Embryonic facial prominence (tissue), 1 donor: ENCODE measurements at regions not wholly inside any gene's neighbourhood (a gene's known extent, or its start where the extent isn't known, plus 50 kb on each side); places are given as distances from the start of the nearest gene placed in this dataset.
A peak's percentile ranks its signal among the peaks of the same experiment; 100 is the strongest.

Experiments
- DNase-seq: peaks from one replicate; pipeline ENCODE4 v3.0.0-alpha.2; 2016; ENCODE audit errors: extremely low spot score

- DNase-seq = no peak
Observed at GRCh38 chr2:144847347-144848080, 327.6 kb upstream of the ZEB2 start.

GRCh38 chr2:144836635-144837350 lies 316.9 kb upstream of the ZEB2 start:
- DNase-seq = no peak

- DNase-seq = no peak
Observed at GRCh38 chr2:144835634-144836350, 315.9 kb upstream of the ZEB2 start.

GRCh38 chr2:144834998-144835633 lies 315.2 kb upstream of the ZEB2 start:
- DNase-seq = peak; percentile 40

GRCh38 chr2:144834363-144834762 lies 314.4 kb upstream of the ZEB2 start:
- no peak for DNase-seq

GRCh38 chr2:144833075-144833637 lies 313.2 kb upstream of the ZEB2 start:
- DNase-seq = no peak

GRCh38 chr2:144832048-144832447 lies 312.1 kb upstream of the ZEB2 start:
- no peak for DNase-seq

- no peak for DNase-seq
Observed at GRCh38 chr2:144830543-144830942, 310.6 kb upstream of the ZEB2 start.

GRCh38 chr2:144827404-144827803 lies 307.5 kb upstream of the ZEB2 start:
- DNase-seq = no peak

- DNase-seq = no peak
Observed at GRCh38 chr2:144826105-144826504, 306.2 kb upstream of the ZEB2 start.

- no peak for DNase-seq
Observed at GRCh38 chr2:144825331-144826020, 305.6 kb upstream of the ZEB2 start.

GRCh38 chr2:144824306-144825080 lies 304.6 kb upstream of the ZEB2 start:
- DNase-seq = no peak

GRCh38 chr2:144822966-144823365 lies 303.0 kb upstream of the ZEB2 start:
- DNase-seq = no peak

- DNase-seq = no peak
Observed at GRCh38 chr2:144812288-144812687, 292.4 kb upstream of the ZEB2 start.

GRCh38 chr2:144801766-144802165 lies 281.8 kb upstream of the ZEB2 start:
- DNase-seq = no peak

GRCh38 chr2:144801325-144801724 lies 281.4 kb upstream of the ZEB2 start:
- DNase-seq = no peak

- no peak for DNase-seq
Observed at GRCh38 chr2:144798989-144799388, 279.1 kb upstream of the ZEB2 start.

GRCh38 chr2:144798034-144798433 lies 278.1 kb upstream of the ZEB2 start:
- no peak for DNase-seq

GRCh38 chr2:144796936-144797335 lies 277.0 kb upstream of the ZEB2 start:
- no peak for DNase-seq

- no peak for DNase-seq
Observed at GRCh38 chr2:144796164-144796563, 276.2 kb upstream of the ZEB2 start.

- DNase-seq = no peak
Observed at GRCh38 chr2:144785253-144785652, 265.3 kb upstream of the ZEB2 start.
